SK-N-MC (cell line): ENCODE measurements at regions not wholly inside any gene's neighbourhood (a gene's known extent, or its start where the extent isn't known, plus 50 kb on each side); places are given as distances from the start of the nearest gene placed in this dataset.

Source experiments
- DNase-seq: peaks from one replicate; pipeline ENCODE4 v3.0.0-alpha.2; 2011; ENCODE audit warnings: low read depth, low spot score
- H3K27ac ChIP-seq: fragments of 200-600 bp; sonication (generic); 2 replicates; pipeline ENCODE4 v1.5.1; 2016; ENCODE audit warnings: mixed run types
- H3K36me3 ChIP-seq: fragments of 200-600 bp; sonication (generic); 2 replicates; pipeline ENCODE4 v1.6.1; 2017; ENCODE audit warnings: antibody characterized with exemption, low read length, mixed read lengths; ENCODE audit not compliant: insufficient read depth
- H3K4me3 ChIP-seq: fragments of 200-600 bp; sonication (generic); 2 replicates; pipeline ENCODE4 v1.5.1; 2016
- H3K9ac ChIP-seq: fragments of 200-600 bp; sonication (generic); 2 replicates; pipeline ENCODE4 v1.8.0; 2017; ENCODE audit warnings: mixed run types, mixed read lengths; ENCODE audit not compliant: insufficient read length
- H3K9me3 ChIP-seq: fragments of 200-600 bp; sonication (generic); 2 replicates; pipeline ENCODE4 v1.6.1; 2017; ENCODE audit warnings: low read depth, mild to moderate bottlenecking, antibody characterized with exemption, low read length, moderate library complexity, mixed read lengths
- EZH2 ChIP-seq: fragments of 200-600 bp; sonication (generic); IDR thresholded peaks from one replicate; pipeline ENCODE4 v1.6.1; 2017; ENCODE audit warnings: antibody characterized with exemption
- FOXP2 ChIP-seq: optimal IDR thresholded peaks from 2 replicates; pipeline ENCODE3; 2011; ENCODE audit warnings: mild to moderate bottlenecking, moderate library complexity; ENCODE audit not compliant: insufficient read depth; ENCODE audit errors: extremely low read length, control extremely low read depth
- POLR2AphosphoS5 ChIP-seq: IDR thresholded peaks from 2 replicates; pipeline ENCODE4 v1.6.1; 2012; ENCODE audit warnings: mild to moderate bottlenecking, low read depth, low read length, borderline replicate concordance

DNA sequence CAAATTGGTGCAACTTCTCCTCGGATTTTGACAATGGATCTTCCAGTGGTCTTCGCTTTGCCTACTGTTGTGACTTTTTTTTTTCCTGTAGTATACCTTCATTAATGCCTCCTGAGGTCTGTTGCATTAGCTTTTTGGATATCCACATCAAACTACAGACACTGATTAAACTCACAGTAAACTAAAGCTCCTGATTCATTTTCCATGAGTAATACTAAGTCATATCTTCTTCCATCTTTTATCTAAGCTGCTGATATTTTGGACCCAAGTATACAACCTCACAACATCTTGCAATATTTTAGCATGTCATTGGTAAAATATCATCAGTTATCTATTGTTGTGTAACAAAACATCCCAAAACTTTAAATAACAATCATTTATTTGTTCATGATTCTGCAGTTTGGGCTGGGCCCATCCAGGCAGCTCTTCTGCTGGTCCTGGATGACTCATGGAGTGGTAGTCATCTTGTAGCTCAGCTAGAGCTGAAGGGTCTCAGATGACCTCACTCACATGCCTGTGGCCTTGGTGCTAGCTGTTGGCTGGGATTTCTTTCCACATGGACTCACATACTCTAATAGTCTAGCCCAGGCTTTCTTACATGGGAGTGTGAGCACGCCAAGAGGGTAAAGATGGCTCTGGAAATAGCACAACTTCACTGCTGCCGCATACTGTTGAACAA, 78.3 kb upstream of the SRSF6 start:
- Histone ChIP-seq H3K4me3 (no peak overlapping the region), H3K9ac (no peak overlapping the region), H3K27ac (no peak overlapping the region), H3K9me3 (no peaks in the 10 kb centered on the region), H3K36me3 (no peaks in the 10 kb centered on the region)
- no peak for DNase-seq
- TF ChIP-seq FOXP2 (no peak), EZH2 (no peak), POLR2AphosphoS5 (no peak)

GRCh38 chr20:43376831-43377230, 80.9 kb upstream of the SRSF6 start:
- Histone ChIP-seq H3K9ac (no peak overlapping the region), H3K4me3 (no peak overlapping the region), H3K27ac (no peak overlapping the region), H3K9me3 (no peaks in the 10 kb centered on the region), H3K36me3 (no peaks in the 10 kb centered on the region)
- TF ChIP-seq EZH2 (no peak), POLR2AphosphoS5 (no peak), FOXP2 (no peak)
- no peak for DNase-seq

DNA sequence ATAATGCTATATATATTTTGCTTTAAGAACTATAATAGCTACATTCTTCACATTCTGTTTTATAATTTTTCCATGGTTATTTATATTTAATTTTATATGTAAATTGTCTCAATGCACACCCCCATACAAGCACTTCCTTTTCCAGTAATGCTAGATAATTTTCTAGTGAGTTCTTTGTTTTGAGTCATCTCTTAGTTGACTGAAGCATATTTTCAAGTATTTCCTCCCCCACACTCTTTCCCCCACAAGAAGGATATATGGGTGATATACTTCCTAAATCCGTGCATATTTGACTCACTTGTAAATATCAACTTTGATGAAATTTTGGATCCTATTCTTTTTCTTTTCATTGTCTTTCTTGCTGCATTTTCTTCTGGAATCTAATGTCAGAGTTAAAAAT, 82.1 kb upstream of the SRSF6 start:
- TF ChIP-seq EZH2 = no peak
- TF ChIP-seq POLR2AphosphoS5 = no peak
- no peak for TF ChIP-seq FOXP2
- H3K4me3 ChIP-seq = no peak overlapping the region
- DNase-seq = no peak
- no peak overlapping the region for H3K9ac ChIP-seq
- no peaks in the 10 kb centered on the region for H3K9me3 ChIP-seq
- H3K27ac ChIP-seq = no peak overlapping the region
- no peaks in the 10 kb centered on the region for H3K36me3 ChIP-seq

- Histone ChIP-seq H3K9me3 (no peaks in the 10 kb centered on the region), H3K4me3 (no peak overlapping the region), H3K36me3 (no peaks in the 10 kb centered on the region), H3K9ac (no peak overlapping the region), H3K27ac (no peak overlapping the region)
- no peak for TF ChIP-seq POLR2AphosphoS5
- no peak for TF ChIP-seq FOXP2
- TF ChIP-seq EZH2 = no peak
- no peak for DNase-seq
Measured at GRCh38 chr20:43372051-43372450, 85.6 kb upstream of the SRSF6 start.

DNA sequence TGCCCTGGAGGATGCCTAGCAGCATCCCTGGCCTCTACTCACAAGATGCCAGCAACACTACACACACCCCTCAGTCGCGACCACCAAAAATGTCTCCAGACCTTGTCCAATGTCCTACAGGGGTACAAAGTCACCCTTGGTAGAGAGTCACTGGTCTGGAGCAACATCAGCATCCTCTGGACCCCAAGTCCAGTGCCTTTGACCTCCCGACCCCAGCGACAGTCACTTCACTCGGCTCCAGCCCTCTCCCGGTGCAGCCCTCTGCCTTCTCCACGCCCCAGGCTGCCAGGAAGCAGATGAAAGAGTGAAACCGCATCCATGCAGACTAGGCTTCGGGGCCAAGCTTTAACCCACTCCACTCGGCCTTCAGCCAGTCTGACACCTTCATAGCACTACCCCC, 92.0 kb upstream of the SRSF6 start:
- H3K9me3 ChIP-seq = no peaks in the 10 kb centered on the region
- TF ChIP-seq FOXP2 (no peak), EZH2 (no peak), POLR2AphosphoS5 (no peak)
- H3K36me3 ChIP-seq = no peaks in the 10 kb centered on the region
- no peak overlapping the region for H3K4me3 ChIP-seq
- no peak overlapping the region for H3K27ac ChIP-seq
- no peak overlapping the region for H3K9ac ChIP-seq
- DNase-seq = no peak

DNA sequence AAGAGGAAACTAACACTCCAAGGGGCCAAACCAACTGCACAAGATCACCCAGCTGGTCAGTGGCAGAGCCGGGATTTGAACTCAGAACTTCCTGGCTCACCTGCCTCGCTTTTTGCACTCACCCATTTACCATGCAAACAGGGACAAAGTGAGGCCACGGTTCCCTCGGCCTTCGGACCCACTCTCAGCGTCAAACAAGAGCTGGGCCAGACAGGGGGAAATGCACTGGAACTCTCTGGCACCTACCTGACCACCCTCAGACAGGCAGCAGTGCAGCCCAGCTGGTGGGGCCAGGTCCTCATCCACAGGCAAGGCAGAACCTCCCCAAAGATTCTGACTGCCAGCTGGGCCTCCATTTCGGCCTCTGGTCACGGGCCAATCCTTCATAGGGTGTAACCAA, 93.7 kb upstream of the SRSF6 start:
- Histone ChIP-seq H3K27ac (no peak overlapping the region), H3K4me3 (no peak overlapping the region), H3K9me3 (no peaks in the 10 kb centered on the region), H3K36me3 (no peaks in the 10 kb centered on the region), H3K9ac (no peak overlapping the region)
- TF ChIP-seq EZH2 = no peak
- TF ChIP-seq POLR2AphosphoS5 = no peak
- TF ChIP-seq FOXP2 = no peak
- DNase-seq = no peak

DNA sequence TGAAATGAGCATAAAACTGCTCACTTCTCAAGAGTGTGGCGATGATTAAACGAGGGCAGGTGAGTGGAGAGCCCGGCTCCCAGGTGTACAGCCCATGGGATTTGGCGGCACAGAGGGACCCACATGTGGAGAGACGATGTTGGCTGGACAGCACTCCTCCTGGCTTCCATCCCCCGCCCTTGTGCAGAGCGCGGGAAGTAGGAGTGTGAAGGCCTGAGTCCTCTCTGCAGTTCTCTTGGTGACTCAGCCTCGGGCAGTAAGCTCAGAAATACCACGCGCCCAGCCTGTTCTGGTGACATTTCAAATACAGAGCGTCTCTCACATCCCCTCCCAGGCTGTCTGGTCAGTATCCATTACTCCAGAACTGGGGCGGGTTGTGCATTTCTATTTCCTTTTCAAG, 94.2 kb upstream of the SRSF6 start:
- H3K4me3 ChIP-seq = no peak overlapping the region
- no peaks in the 10 kb centered on the region for H3K36me3 ChIP-seq
- TF ChIP-seq EZH2 (no peak), POLR2AphosphoS5 (no peak), FOXP2 (no peak)
- no peak overlapping the region for H3K27ac ChIP-seq
- no peak overlapping the region for H3K9ac ChIP-seq
- no peaks in the 10 kb centered on the region for H3K9me3 ChIP-seq
- DNase-seq = no peak

DNA sequence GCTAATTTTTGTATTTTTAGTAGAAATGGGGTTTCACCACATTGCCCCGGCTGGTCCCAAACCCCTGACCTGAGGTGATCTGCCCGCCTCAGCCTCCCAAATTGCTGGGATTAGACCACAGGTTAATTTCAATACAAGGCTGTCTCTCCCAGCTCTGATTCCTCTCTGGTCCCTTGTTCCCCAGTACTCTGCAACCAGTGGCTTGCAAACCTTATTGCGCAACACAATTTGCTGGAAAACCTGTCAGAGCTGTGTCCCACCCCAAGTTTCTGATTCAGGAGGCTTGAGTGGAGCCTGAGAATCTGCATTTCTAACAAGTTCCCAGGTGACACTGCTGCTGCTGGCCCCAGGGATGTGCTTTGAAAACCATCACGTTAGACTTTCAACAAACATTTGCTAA, 96.2 kb upstream of the SRSF6 start:
- no peak overlapping the region for H3K4me3 ChIP-seq
- no peak overlapping the region for H3K9ac ChIP-seq
- no peak for TF ChIP-seq FOXP2
- no peak for TF ChIP-seq POLR2AphosphoS5
- no peak for TF ChIP-seq EZH2
- no peak overlapping the region for H3K27ac ChIP-seq
- no peak for DNase-seq
- H3K36me3 ChIP-seq = no peaks in the 10 kb centered on the region
- no peaks in the 10 kb centered on the region for H3K9me3 ChIP-seq

DNA sequence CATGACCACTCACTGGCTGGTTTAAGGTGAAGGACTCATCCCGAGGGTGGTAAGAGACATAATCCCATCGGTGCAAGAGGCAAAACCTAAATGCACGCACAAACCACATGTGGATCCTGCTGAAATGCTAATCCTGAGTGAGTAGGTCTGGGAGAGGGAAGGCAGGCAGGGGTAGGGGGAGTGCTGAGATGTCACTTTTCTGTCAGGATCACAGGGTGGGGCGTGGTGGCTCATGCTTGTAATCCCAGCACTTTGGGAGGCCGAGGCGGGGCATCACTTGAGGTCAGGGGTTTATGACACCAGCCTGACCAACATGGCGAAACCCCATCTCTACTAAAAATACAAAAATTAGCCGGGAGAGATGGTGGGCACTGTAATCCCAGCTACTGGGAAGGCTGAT, 97.7 kb upstream of the SRSF6 start:
- TF ChIP-seq POLR2AphosphoS5 (no peak), FOXP2 (no peak), EZH2 (no peak)
- Histone ChIP-seq H3K4me3 (no peak overlapping the region), H3K9ac (no peak overlapping the region), H3K36me3 (no peaks in the 10 kb centered on the region), H3K9me3 (no peaks in the 10 kb centered on the region), H3K27ac (no peak overlapping the region)
- no peak for DNase-seq
